IMR-90 (cell line): ENCODE measurements at regions not wholly inside any gene's neighbourhood (a gene's known extent, or its start where the extent isn't known, plus 50 kb on each side); places are given as distances from the start of the nearest gene placed in this dataset.

Experiments
- ATAC-seq: fragments of 200-7000 bp; cut with Tn5 transposase; 2 replicates; pipeline ENCODE4 v1.9.1; 2020; ENCODE audit warnings: low read depth, mild to moderate bottlenecking, moderate library complexity
- BruUV-seq: library from RNA; stranded (reverse); fragments of 400-500 nt; replicated peaks from 2 replicates; lab custom pipeline; 2021; lab: Mats Ljungman, UMichigan
- CTCF ChIA-PET: fragments of 300-600 bp; formaldehyde crosslinking; extraction: SDS; loops from one replicate; lab custom pipeline; 2021; ENCODE audit warnings: antibody characterized with exemption; lab: Yijun Ruan, JAX
- POLR2A ChIA-PET: fragments of 300-600 bp; sonication (Branson Sonifier 250); formaldehyde crosslinking; loops from one replicate; lab custom pipeline; 2022; ENCODE audit warnings: antibody characterized with exemption; ENCODE audit not compliant: unreplicated experiment; lab: Charles Lee
- DNase-seq: peaks from one replicate; pipeline ENCODE4 v3.0.0; 2013
- H2AFZ ChIP-seq: replicated peaks from 2 replicates; pipeline ENCODE3; 2013; ENCODE audit warnings: low read length, mild to moderate bottlenecking; ENCODE audit not compliant: poor library complexity
- H2AK5ac ChIP-seq: 2 replicates; pipeline ENCODE4 v1.6.1; 2013; ENCODE audit warnings: low read depth, low read length, inconsistent platforms
- H2AK9ac ChIP-seq: replicated peaks from 2 replicates; pipeline ENCODE3; 2013; ENCODE audit warnings: mild to moderate bottlenecking, low read depth, low read length, moderate library complexity; ENCODE audit not compliant: poor library complexity
- H2BK120ac ChIP-seq: 2 replicates; pipeline ENCODE4 v1.6.1; 2013; ENCODE audit warnings: low read depth, low read length, inconsistent platforms
- H2BK15ac ChIP-seq: 3 replicates; pipeline ENCODE4 v1.6.1; 2013; ENCODE audit warnings: low read depth, low read length, inconsistent platforms
- H2BK20ac ChIP-seq: 2 replicates; pipeline ENCODE4 v1.6.1; 2013; ENCODE audit warnings: low read depth, mild to moderate bottlenecking, inconsistent platforms, low read length, moderate library complexity
- H2BK5ac ChIP-seq: 2 replicates; pipeline ENCODE4 v1.6.1; 2013; ENCODE audit warnings: mild to moderate bottlenecking, low read depth, low read length, inconsistent platforms; ENCODE audit not compliant: poor library complexity, severe bottlenecking
- H3K14ac ChIP-seq: replicated peaks from 2 replicates; pipeline ENCODE4 v1.6.1; 2013; ENCODE audit warnings: low read depth, low read length, inconsistent platforms
- H3K18ac ChIP-seq: 2 replicates; pipeline ENCODE4 v1.6.1; 2013; ENCODE audit warnings: low read depth, low read length, control low read depth
- H3K23ac ChIP-seq: 2 replicates; pipeline ENCODE4 v1.6.1; 2013; ENCODE audit warnings: low read depth, low read length, inconsistent platforms
- H3K27ac ChIP-seq: 2 replicates; pipeline ENCODE4 v1.5.1; 2013; ENCODE audit warnings: mild to moderate bottlenecking, control low read depth, low read length; ENCODE audit not compliant: insufficient read depth
- H3K27me3 ChIP-seq: 2 replicates; pipeline ENCODE4 v1.6.1; 2013; ENCODE audit warnings: low read length; ENCODE audit not compliant: control insufficient read depth, insufficient read depth
- H3K36me3 ChIP-seq: 2 replicates; pipeline ENCODE4 v1.6.1; 2013; ENCODE audit warnings: low read length, mixed read lengths; ENCODE audit not compliant: control insufficient read depth, insufficient read depth
- H3K4ac ChIP-seq: 2 replicates; pipeline ENCODE4 v1.6.1; 2013; ENCODE audit warnings: low read depth, low read length, inconsistent platforms
- H3K4me1 ChIP-seq: 2 replicates; pipeline ENCODE4 v1.6.1; 2013; ENCODE audit warnings: low read length, mixed read lengths; ENCODE audit not compliant: control insufficient read depth, insufficient read depth
- H3K4me2 ChIP-seq: 2 replicates; pipeline ENCODE4 v1.6.1; 2013; ENCODE audit warnings: low read depth, mild to moderate bottlenecking, control low read depth, low read length, moderate library complexity
- H3K4me3 ChIP-seq: 2 replicates; pipeline ENCODE4 v1.5.1; 2013; ENCODE audit warnings: low read depth, mild to moderate bottlenecking, control low read depth, low read length, moderate library complexity; ENCODE audit not compliant: insufficient read depth
- H3K56ac ChIP-seq: 2 replicates; pipeline ENCODE4 v1.6.1; 2013; ENCODE audit warnings: low read length, inconsistent platforms; ENCODE audit not compliant: insufficient read depth; ENCODE audit errors: extremely low read depth
- H3K79me1 ChIP-seq, 2 experiments: 2 replicates each; pipeline ENCODE4 v1.6.1; 2013; ENCODE audit warnings: low read length in 2 of 2, inconsistent platforms in 1 of 2, low read depth in 1 of 2
- H3K9ac ChIP-seq: 2 replicates; pipeline ENCODE4 v1.6.1; 2013; ENCODE audit warnings: low read depth, low read length, control low read depth
- H3K9me1 ChIP-seq: 2 replicates; pipeline ENCODE4 v1.6.1; 2013; ENCODE audit warnings: low read length, inconsistent platforms; ENCODE audit not compliant: insufficient read depth
- H3K9me3 ChIP-seq: 2 replicates; pipeline ENCODE4 v1.6.1; 2013; ENCODE audit warnings: low read length; ENCODE audit not compliant: control insufficient read depth, insufficient read depth
- H4K20me1 ChIP-seq: 2 replicates; pipeline ENCODE4 v1.6.1; 2013; ENCODE audit warnings: low read length, inconsistent platforms; ENCODE audit not compliant: insufficient read depth
- H4K5ac ChIP-seq: 2 replicates; pipeline ENCODE4 v1.6.1; 2013; ENCODE audit warnings: mild to moderate bottlenecking, low read depth, low read length, control low read depth
- H4K8ac ChIP-seq, 2 experiments: 2 replicates each; pipeline ENCODE4 v1.6.1; 2013; ENCODE audit warnings: low read depth in 2 of 2, low read length in 2 of 2, control low read depth in 1 of 2, inconsistent platforms in 1 of 2
- H4K91ac ChIP-seq: 2 replicates; pipeline ENCODE4 v1.6.1; 2013; ENCODE audit warnings: low read depth, low read length, inconsistent platforms; ENCODE audit not compliant: insufficient read depth
- BHLHE40 ChIP-seq: fragments of 150-350 bp; IDR thresholded peaks from 2 replicates; pipeline ENCODE4 v1.6.1; 2016; ENCODE audit warnings: mild to moderate bottlenecking, low read depth, low read length
- CEBPB ChIP-seq: IDR thresholded peaks from 2 replicates; pipeline ENCODE4 v1.6.1; 2012; ENCODE audit warnings: low read depth, low read length, improper control_type of control experiment
- CHD1 ChIP-seq: IDR thresholded peaks from 2 replicates; pipeline ENCODE4 v1.6.1; 2012; ENCODE audit warnings: low read depth, low read length, improper control_type of control experiment
- CTCF ChIP-seq: conservative IDR thresholded peaks from 2 replicates; pipeline ENCODE4 v1.5.1; 2012; ENCODE audit warnings: mild to moderate bottlenecking, low read depth, low read length, improper control_type of control experiment
- ELK1 ChIP-seq: fragments of 150-350 bp; IDR thresholded peaks from 2 replicates; pipeline ENCODE4 v1.6.1; 2016; ENCODE audit warnings: low read depth, mild to moderate bottlenecking, low read length, moderate library complexity, borderline replicate concordance
- FOS ChIP-seq: fragments of 150-350 bp; IDR thresholded peaks from 2 replicates; pipeline ENCODE4 v1.6.1; 2016; ENCODE audit warnings: low read depth, low read length
- MAFK ChIP-seq: IDR thresholded peaks from 2 replicates; pipeline ENCODE4 v1.6.1; 2012; ENCODE audit warnings: low read depth, low read length, improper control_type of control experiment
- MAZ ChIP-seq: IDR thresholded peaks from 2 replicates; pipeline ENCODE4 v1.6.1; 2012; ENCODE audit warnings: low read depth, mild to moderate bottlenecking, low read length, improper control_type of control experiment, moderate library complexity, borderline replicate concordance
- MXI1 ChIP-seq: IDR thresholded peaks from 2 replicates; pipeline ENCODE4 v1.6.1; 2012; ENCODE audit warnings: low read depth, mild to moderate bottlenecking, low read length, moderate library complexity, borderline replicate concordance
- NFE2L2 ChIP-seq: fragments of 150-350 bp; IDR thresholded peaks from 2 replicates; pipeline ENCODE4 v1.6.1; 2016; ENCODE audit warnings: low read depth, mild to moderate bottlenecking, low read length
- POLR2A ChIP-seq: IDR thresholded peaks from 2 replicates; pipeline ENCODE4 v1.6.1; 2012; ENCODE audit warnings: mild to moderate bottlenecking, low read depth, low read length
- RAD21 ChIP-seq: IDR thresholded peaks from 2 replicates; pipeline ENCODE4 v1.6.1; 2012; ENCODE audit warnings: low read length, improper control_type of control experiment
- RCOR1 ChIP-seq: IDR thresholded peaks from 2 replicates; pipeline ENCODE4 v1.6.1; 2012; ENCODE audit warnings: mild to moderate bottlenecking, low read length, improper control_type of control experiment; ENCODE audit not compliant: insufficient replicate concordance
- RFX5 ChIP-seq: IDR thresholded peaks from 2 replicates; pipeline ENCODE4 v1.8.0; 2012; ENCODE audit warnings: low read depth, mild to moderate bottlenecking, low read length, moderate library complexity
- SMC3 ChIP-seq: fragments of 150-350 bp; IDR thresholded peaks from 2 replicates; pipeline ENCODE4 v1.6.1; 2016; ENCODE audit warnings: low read depth, mild to moderate bottlenecking, antibody characterized with exemption, low read length, moderate library complexity
- USF2 ChIP-seq: fragments of 150-350 bp; IDR thresholded peaks from 2 replicates; pipeline ENCODE4 v1.6.1; 2017; ENCODE audit warnings: mild to moderate bottlenecking, antibody characterized with exemption, low read length, low read depth
- WGBS, 2 experiments: methylation state at CpG; one replicate each; pipeline versions ENCODE4 v1.1.5 to v1.1.7; 2013; ENCODE audit warnings: missing lambda C conversion rate in 2 of 2; ENCODE audit not compliant: insufficient read length in 1 of 2; ENCODE audit errors: extremely low coverage in 2 of 2; 5-methylcytosine and 5-hydroxymethylcytosine counted together
- dilution Hi-C: fragments of 300-500 bp; cut with HindIII; formaldehyde crosslinking; loops from one replicate; pipeline ENCODE4 v1.14.3; 2018; ENCODE audit warnings: low sequenced_read_pairs; ENCODE audit not compliant: unreplicated experiment
- in situ Hi-C: fragments of 300-500 bp; cut with MboI; formaldehyde crosslinking; loops from 3 replicates; pipeline ENCODE4 v1.14.3; 2019; ENCODE audit warnings: low sequenced_read_pairs, inconsistent platforms, mixed read lengths
- intact Hi-C: fragments of 100-400 bp; cut with micrococcal nuclease; formaldehyde crosslinking; loops from 2 replicates; pipeline ENCODE4 v1.10.0; 2022

- DNase-seq (no peak), ATAC-seq (no peak)
- Histone ChIP-seq H3K27ac (no peak overlapping the region), H2BK5ac (no peak overlapping the region), H3K36me3 (no peaks in the 10 kb centered on the region), H3K4me2 (no peak overlapping the region), H3K18ac (no peak overlapping the region), H4K20me1 (no peaks in the 10 kb centered on the region), H2AK5ac (no peak overlapping the region), H2AK9ac (no peak overlapping the region), H3K4me1 (peaks cover 6% of the 10 kb centered on the region), H3K9me3 (no peaks in the 10 kb centered on the region), H2BK20ac (peak overlapping the region; percentile 62), H3K23ac (peak overlapping the region; percentile 70; the same call in 1 of the 2 replicates), H4K91ac (peak overlapping the region; percentile 3; the same call in 1 of the 2 replicates), H2BK15ac (no peak overlapping the region), H3K4me3 (no peak overlapping the region), H2AFZ (peak overlapping the region; percentile 29), H4K8ac (peak overlapping the region in 1 of 2 experiments; percentile 49; a peak in 1 of 4 replicates), H3K9ac (no peak overlapping the region), H3K56ac (no peak overlapping the region), H3K27me3 (no peaks in the 10 kb centered on the region), H3K9me1 (no peaks in the 10 kb centered on the region), H2BK120ac (peak overlapping the region; percentile 27; the same call in 1 of the 2 replicates), H4K5ac (no peak overlapping the region), H3K4ac (no peak overlapping the region), H3K14ac (no peak overlapping the region), H3K79me1 (no peaks in the 10 kb centered on the region)
- ChIA-PET CTCF (interaction anchor here (0.6 kb wide), 1 partner anchor 419 kb away, joined by 3 read pairs; no protein-coding TSS in a partner anchor), POLR2A (no interaction called here)
- BruUV-seq, result no TSS peak
- in situ Hi-C loops (no loop called here), dilution Hi-C loops (no loop called here), intact Hi-C loops (no loop called here)
- TF ChIP-seq RCOR1 (no peak), MAZ (no peak), MAFK (no peak), CHD1 (no peak), MXI1 (no peak), POLR2A (no peak), BHLHE40 (no peak), USF2 (no peak), RFX5 (no peak), SMC3 (no peak), CTCF (no peak), FOS (no peak), NFE2L2 (no peak), CEBPB (no peak), ELK1 (no peak), RAD21 (no peak)
- no CpG with 5 or more reads among the region's 1 CpG for WGBS, 2 experiments
Observed at GRCh38 chr5:93107141-93107540, 473.9 kb downstream of the NR2F1-AS1 start.
